Urinary bladder (tissue), 3 donors: ENCODE measurements at regions not wholly inside any gene's neighbourhood (a gene's known extent, or its start where the extent isn't known, plus 50 kb on each side); places are given as distances from the start of the nearest gene placed in this dataset.

Experiments used
- DNase-seq: peaks from one replicate; pipeline ENCODE4 v3.0.0-alpha.2; 2015; ENCODE audit errors: extremely low spot score
- H3K27ac ChIP-seq: one replicate; pipeline ENCODE4 v1.5.1; 2013; ENCODE audit warnings: low read depth, mild to moderate bottlenecking, moderate library complexity
- H3K36me3 ChIP-seq: one replicate; pipeline ENCODE4 v1.6.1; 2013; ENCODE audit warnings: mild to moderate bottlenecking, moderate library complexity; ENCODE audit not compliant: insufficient read depth
- H3K4me1 ChIP-seq: one replicate; pipeline ENCODE4 v1.6.1; 2013; ENCODE audit warnings: mild to moderate bottlenecking, moderate library complexity; ENCODE audit not compliant: insufficient read depth
- H3K4me3 ChIP-seq: one replicate; pipeline ENCODE4 v1.5.1; 2013; ENCODE audit warnings: low read depth, low read length
- WGBS: extraction: QIAGEN DNeasy Blood & Tissue Kit; methylation state at CpG from one replicate; pipeline ENCODE4 v1.1.7; 2013; 5-methylcytosine and 5-hydroxymethylcytosine counted together
- donor health status: healthy with polysubstance abuse.
- donor health status: healthy.

- no peak overlapping the region for H3K27ac ChIP-seq
- no peak for DNase-seq
- WGBS, result 94% methylated on average over 2 of the region's 2 CpGs
- H3K4me3 ChIP-seq, result no peak overlapping the region
- no peaks in the 10 kb centered on the region for H3K36me3 ChIP-seq
- no peaks in the 10 kb centered on the region for H3K4me1 ChIP-seq
These were observed 237.0 kb downstream of the HNMT start for GRCh38 chr2:138201286-138201685.

DNA sequence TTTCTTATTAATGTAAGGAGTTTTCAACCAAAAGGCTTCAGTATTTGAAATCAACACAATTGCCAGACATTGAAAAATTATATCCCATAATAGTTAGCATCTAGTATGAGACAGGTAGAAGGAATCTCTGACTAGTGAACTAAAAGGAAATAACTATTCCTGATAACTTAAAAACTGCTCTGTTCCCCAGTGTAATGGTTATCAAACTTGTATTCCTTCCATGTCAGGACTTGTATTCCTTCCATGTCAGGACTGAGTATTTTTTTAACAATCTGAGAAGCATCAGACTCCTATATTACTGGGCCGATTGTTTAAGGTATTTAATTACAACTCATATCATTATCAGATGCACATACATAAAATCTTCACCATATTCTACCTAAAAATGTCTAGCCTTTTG is 238.5 kb downstream of the HNMT start:
- Histone ChIP-seq H3K4me3 (no peak overlapping the region), H3K4me1 (no peaks in the 10 kb centered on the region), H3K27ac (no peak overlapping the region), H3K36me3 (no peaks in the 10 kb centered on the region)
- WGBS, result 83% methylated on average over 1 of the region's 1 CpG
- DNase-seq, result no peak

- no peaks in the 10 kb centered on the region for H3K36me3 ChIP-seq
- DNase-seq, result no peak
- H3K4me3 ChIP-seq, result no peak overlapping the region
- 92% methylated on average over 1 of the region's 1 CpG for WGBS
- H3K27ac ChIP-seq, result no peak overlapping the region
- H3K4me1 ChIP-seq, result no peaks in the 10 kb centered on the region
These were observed 241.0 kb downstream of the HNMT start for GRCh38 chr2:138205281-138205680.

GRCh38 chr2:138207074-138207930 is 243.0 kb downstream of the HNMT start:
- no peak overlapping the region for H3K27ac ChIP-seq
- DNase-seq, result no peak
- no peaks in the 10 kb centered on the region for H3K4me1 ChIP-seq
- no peak overlapping the region for H3K4me3 ChIP-seq
- WGBS, result 98% methylated on average over 3 of the region's 3 CpGs
- H3K36me3 ChIP-seq, result no peaks in the 10 kb centered on the region

DNA sequence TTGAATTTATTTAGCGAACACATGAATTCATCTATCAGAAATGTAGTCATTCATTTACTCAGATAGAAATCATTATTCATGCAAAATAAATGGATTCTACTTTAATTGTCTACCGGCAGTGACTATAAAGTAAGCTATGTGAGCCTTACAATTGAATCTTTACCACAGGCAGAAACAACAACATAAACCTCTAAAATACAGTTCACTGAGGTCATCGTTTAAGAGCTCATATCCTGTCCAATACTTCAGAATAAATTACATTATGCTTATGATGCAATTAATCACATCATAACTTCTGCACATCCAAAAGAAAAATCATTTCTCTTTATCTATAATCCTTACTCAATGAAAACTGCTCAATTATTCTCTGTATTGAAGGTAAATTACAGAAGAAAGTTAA is 244.7 kb downstream of the HNMT start:
- Histone ChIP-seq H3K27ac (no peak overlapping the region), H3K4me3 (no peak overlapping the region), H3K4me1 (no peaks in the 10 kb centered on the region), H3K36me3 (no peaks in the 10 kb centered on the region)
- DNase-seq, result no peak
- 74% methylated on average over 3 of the region's 3 CpGs for WGBS

DNA sequence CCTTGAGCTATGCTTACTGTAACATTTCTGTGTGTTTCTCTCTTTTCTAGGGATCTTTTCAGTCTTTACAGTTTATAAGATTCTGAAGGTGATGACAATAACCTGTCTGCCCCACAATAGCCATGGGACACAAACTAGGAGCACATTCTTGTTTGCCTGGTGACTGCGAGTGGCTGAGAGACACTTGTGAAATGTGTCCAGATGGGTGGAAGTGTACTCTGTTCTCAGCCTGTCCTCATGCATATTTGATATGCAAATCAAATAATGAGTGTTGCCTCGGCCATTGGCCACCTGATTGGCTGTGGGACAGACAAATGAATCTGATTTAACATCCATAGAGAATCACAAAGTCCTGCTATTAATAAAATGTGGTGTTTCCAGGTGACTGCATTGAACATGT is 246.2 kb downstream of the HNMT start:
- Histone ChIP-seq H3K4me1 (no peaks in the 10 kb centered on the region), H3K27ac (no peak overlapping the region), H3K36me3 (no peaks in the 10 kb centered on the region), H3K4me3 (no peak overlapping the region)
- 88% methylated on average over 2 of the region's 2 CpGs for WGBS
- no peak for DNase-seq

DNA sequence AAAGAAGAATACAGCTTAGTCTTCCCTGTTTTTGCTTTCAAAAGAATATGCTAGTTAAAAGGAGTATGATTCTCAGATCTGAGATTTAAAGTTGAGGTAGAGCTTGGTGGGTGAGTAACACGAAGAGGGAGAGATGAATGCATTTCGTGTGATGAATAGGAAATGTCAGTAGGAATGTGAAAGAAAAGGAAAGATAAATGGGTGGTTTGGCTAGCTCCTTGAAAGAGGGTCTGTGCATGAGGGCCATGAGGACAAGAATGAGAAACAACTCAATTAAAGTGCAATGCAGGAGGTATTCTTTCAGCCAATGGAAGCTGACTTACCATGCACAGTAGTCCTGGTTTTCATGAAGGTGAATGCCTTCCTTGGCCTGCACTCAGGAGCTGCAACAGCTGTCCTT is 248.2 kb downstream of the HNMT start:
- no peak overlapping the region for H3K27ac ChIP-seq
- 94% methylated on average over 2 of the region's 2 CpGs for WGBS
- H3K4me3 ChIP-seq, result no peak overlapping the region
- no peaks in the 10 kb centered on the region for H3K4me1 ChIP-seq
- no peak for DNase-seq
- no peaks in the 10 kb centered on the region for H3K36me3 ChIP-seq

DNA sequence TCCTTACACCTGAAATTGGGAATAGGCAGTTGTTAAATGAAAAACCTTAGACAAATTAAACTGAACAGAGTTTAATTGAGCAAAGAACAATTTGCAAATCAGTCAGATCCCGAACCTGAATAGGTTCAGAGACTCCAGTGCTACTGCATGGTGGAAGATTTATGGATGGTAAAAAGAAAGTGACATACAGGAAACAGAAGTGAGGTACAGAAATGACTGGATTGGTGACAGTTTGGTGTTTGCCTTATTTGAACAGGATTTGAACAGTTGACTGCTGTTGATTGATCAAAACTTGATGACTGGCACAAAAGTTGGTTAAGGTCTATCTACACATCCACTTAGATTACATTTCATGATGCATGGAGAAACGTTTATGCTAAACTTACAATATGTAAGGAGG is 248.8 kb downstream of the HNMT start:
- Histone ChIP-seq H3K4me3 (no peak overlapping the region), H3K36me3 (no peaks in the 10 kb centered on the region), H3K4me1 (no peaks in the 10 kb centered on the region), H3K27ac (no peak overlapping the region)
- no peak for DNase-seq
- WGBS, result 68% methylated on average over 2 of the region's 2 CpGs

GRCh38 chr2:138213624-138214023 is 249.4 kb downstream of the HNMT start:
- no peak overlapping the region for H3K27ac ChIP-seq
- DNase-seq, result no peak
- H3K36me3 ChIP-seq, result no peaks in the 10 kb centered on the region
- no peak overlapping the region for H3K4me3 ChIP-seq
- no peaks in the 10 kb centered on the region for H3K4me1 ChIP-seq

GRCh38 chr2:138215958-138216357 is 251.7 kb downstream of the HNMT start:
- no peaks in the 10 kb centered on the region for H3K36me3 ChIP-seq
- H3K4me1 ChIP-seq, result no peaks in the 10 kb centered on the region
- 92% methylated on average over 1 of the region's 1 CpG for WGBS
- DNase-seq, result no peak
- no peak overlapping the region for H3K27ac ChIP-seq
- H3K4me3 ChIP-seq, result no peak overlapping the region

- no peak for DNase-seq
- H3K36me3 ChIP-seq, result no peaks in the 10 kb centered on the region
- H3K4me3 ChIP-seq, result no peak overlapping the region
- H3K27ac ChIP-seq, result no peak overlapping the region
- H3K4me1 ChIP-seq, result no peaks in the 10 kb centered on the region
These were observed 253.7 kb downstream of the HNMT start for GRCh38 chr2:138217975-138218374.

GRCh38 chr2:138218397-138218796 is 254.1 kb downstream of the HNMT start:
- H3K27ac ChIP-seq, result no peak overlapping the region
- 91% methylated on average over 1 of the region's 1 CpG for WGBS

DNA sequence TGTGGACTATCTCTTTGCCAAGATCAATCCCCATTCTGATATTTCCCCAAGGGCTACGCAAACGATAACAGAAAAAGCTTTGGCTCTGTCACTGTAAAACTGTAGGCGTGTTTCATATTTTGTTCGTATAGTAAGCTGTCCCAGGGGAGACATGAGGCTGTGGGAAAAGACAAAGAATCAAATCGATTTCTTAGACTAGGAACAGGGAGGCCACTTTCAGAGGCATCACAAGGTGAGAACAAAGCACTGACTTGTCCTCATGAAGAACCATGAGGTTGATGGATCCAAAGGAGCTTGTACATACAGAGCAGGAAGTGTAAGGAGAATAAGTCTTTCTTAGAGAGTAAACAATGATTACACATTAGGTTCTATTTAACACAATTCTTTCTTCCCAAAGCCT is 255.7 kb downstream of the HNMT start:
- Histone ChIP-seq H3K4me3 (no peak overlapping the region), H3K36me3 (no peaks in the 10 kb centered on the region), H3K4me1 (no peaks in the 10 kb centered on the region), H3K27ac (no peak overlapping the region)
- DNase-seq, result no peak
- 73% methylated on average over 5 of the region's 5 CpGs for WGBS

More at GRCh38 chr2:138218397-138218796, 254.1 kb downstream of the HNMT start:
- H3K4me1 ChIP-seq, result no peaks in the 10 kb centered on the region
- H3K36me3 ChIP-seq, result no peaks in the 10 kb centered on the region
- H3K4me3 ChIP-seq, result no peak overlapping the region
- no peak for DNase-seq

DNA sequence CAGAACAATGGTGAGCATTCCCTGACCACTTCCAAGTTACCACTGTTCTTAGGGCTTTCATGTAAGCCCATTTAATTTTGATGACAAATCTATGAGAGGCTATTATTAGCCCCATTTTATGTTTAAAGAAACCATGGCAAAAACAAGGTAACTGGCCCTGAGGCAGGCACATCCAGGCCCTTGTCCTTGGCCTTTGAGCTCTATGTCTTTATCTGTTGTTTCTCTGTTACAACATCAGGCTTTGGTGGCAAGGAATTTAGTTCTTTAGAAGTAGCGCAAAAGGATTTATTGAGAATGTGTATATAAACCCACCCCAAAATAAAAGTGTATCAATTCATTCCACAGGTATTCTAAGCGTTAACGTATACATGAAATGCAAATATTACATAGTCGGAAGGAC is 257.1 kb downstream of the HNMT start:
- WGBS, result 97% methylated on average over 4 of the region's 4 CpGs
- Histone ChIP-seq H3K4me3 (no peak overlapping the region), H3K36me3 (no peaks in the 10 kb centered on the region), H3K4me1 (no peaks in the 10 kb centered on the region), H3K27ac (no peak overlapping the region)
- no peak for DNase-seq

DNA sequence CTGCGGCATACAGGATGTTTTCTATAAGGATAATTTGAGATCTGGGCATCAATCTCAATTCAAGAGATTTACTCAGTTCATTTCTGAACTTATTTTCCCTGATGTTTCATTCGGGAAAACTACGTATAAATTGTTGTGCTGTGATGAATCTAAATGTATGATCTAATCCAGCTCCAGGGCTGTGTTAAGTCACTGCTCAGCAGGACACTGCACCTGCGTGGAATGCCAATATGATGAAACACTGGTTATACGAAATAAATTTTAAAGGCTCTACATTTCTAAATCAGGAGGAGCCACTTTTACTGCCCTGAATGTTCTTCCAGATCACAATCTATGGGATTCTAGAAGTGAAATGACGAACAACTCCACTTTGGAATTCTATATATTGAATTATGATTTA is 259.0 kb downstream of the HNMT start:
- no peak overlapping the region for H3K4me3 ChIP-seq
- no peaks in the 10 kb centered on the region for H3K36me3 ChIP-seq
- no peak overlapping the region for H3K27ac ChIP-seq
- no peaks in the 10 kb centered on the region for H3K4me1 ChIP-seq
- 85% methylated on average over 6 of the region's 6 CpGs for WGBS
- no peak for DNase-seq
